ENCODE measurements at regions not wholly inside any gene's neighbourhood (a gene's known extent, or its start where the extent isn't known, plus 50 kb on each side); places are given as distances from the start of the nearest gene placed in this dataset.

GRCh38 chr7:155138204-155138603 lies 68.1 kb downstream of the HTR5A start:
- DNase-seq = no peak

GRCh38 chr7:155141562-155141961 lies 71.4 kb downstream of the HTR5A start:
- no peak for DNase-seq

- DNase-seq = no peak
These were observed 73.3 kb downstream of the HTR5A start for GRCh38 chr7:155143381-155143780.

- DNase-seq = no peak
These were observed 74.2 kb downstream of the HTR5A start for GRCh38 chr7:155144371-155144770.

- DNase-seq = no peak
These were observed 75.5 kb downstream of the HTR5A start for GRCh38 chr7:155145477-155146255.

- no peak for DNase-seq
These were observed 77.0 kb downstream of the HTR5A start for GRCh38 chr7:155147172-155147571.

- DNase-seq = no peak
These were observed 77.5 kb downstream of the HTR5A start for GRCh38 chr7:155147624-155148023.

- no peak for DNase-seq
These were observed 83.6 kb downstream of the HTR5A start for GRCh38 chr7:155153676-155154075.

GRCh38 chr7:155154586-155154985 lies 84.5 kb downstream of the HTR5A start:
- no peak for DNase-seq

GRCh38 chr7:155161690-155162089 lies 91.6 kb downstream of the HTR5A start:
- no peak for DNase-seq

- no peak for DNase-seq
These were observed 92.3 kb downstream of the HTR5A start for GRCh38 chr7:155162422-155162821.

GRCh38 chr7:155163696-155164095 lies 93.6 kb downstream of the HTR5A start:
- DNase-seq = no peak

- DNase-seq = no peak
These were observed 94.2 kb downstream of the HTR5A start for GRCh38 chr7:155164316-155164715.

GRCh38 chr7:155166108-155166507 lies 96.0 kb downstream of the HTR5A start:
- no peak for DNase-seq

GRCh38 chr7:155166673-155167370 lies 96.7 kb downstream of the HTR5A start:
- no peak for DNase-seq

GRCh38 chr7:155167706-155168365 lies 97.7 kb downstream of the HTR5A start:
- no peak for DNase-seq

GRCh38 chr7:155168597-155169480 lies 98.7 kb downstream of the HTR5A start:
- DNase-seq = no peak

- DNase-seq = peak; percentile 39
These were observed 99.5 kb downstream of the HTR5A start for GRCh38 chr7:155169498-155170065.

- no peak for DNase-seq
These were observed 100.2 kb downstream of the HTR5A start for GRCh38 chr7:155170331-155170730.

GRCh38 chr7:155172141-155172540 lies 102.0 kb downstream of the HTR5A start:
- DNase-seq = no peak

- no peak for DNase-seq
These were observed 103.8 kb downstream of the HTR5A start for GRCh38 chr7:155173905-155174304.

- no peak for DNase-seq
These were observed 108.0 kb downstream of the HTR5A start for GRCh38 chr7:155178096-155178495.

- DNase-seq = no peak
These were observed 111.6 kb downstream of the HTR5A start for GRCh38 chr7:155181768-155182167.

Data from NCI-H187 treated with DMSO at 0.1 percent for 48 hours (cell line).